NCI-H524 (cell line): ENCODE measurements at regions not wholly inside any gene's neighbourhood (a gene's known extent, or its start where the extent isn't known, plus 50 kb on each side); places are given as distances from the start of the nearest gene placed in this dataset.

ENCODE experiments used
- DNase-seq, 2 experiments: peaks; one replicate each; lab custom pipeline; 2025; lab: John Stamatoyannopoulos, UW

DNA sequence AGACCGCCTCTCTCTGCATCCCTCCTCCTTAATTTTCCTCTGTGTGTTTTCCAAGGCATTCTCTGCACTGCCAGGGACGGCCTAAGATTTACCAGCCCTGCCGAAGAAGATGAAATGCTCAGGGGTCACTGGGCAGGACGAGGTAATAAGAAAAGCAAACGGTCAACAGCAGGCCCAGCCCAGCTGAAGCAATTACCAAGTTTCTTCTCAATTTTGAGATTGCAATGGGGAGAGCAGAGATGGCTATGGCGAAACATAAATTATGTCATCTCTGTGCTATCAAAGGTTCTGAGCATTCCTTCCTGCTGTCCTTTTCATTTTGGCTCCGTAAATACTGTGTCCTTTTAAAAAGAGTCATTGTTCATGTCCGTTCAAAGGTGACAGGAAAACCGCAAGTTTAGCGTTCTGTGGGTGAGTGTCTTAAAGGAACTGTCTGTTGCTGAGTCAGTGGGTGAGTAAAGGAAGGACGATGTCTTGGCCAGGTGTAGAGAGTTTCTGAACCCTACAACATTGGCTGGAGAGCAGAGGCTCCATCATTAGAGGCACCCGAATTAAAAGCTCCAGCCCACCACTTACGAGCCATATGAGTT is 753.9 kb upstream of the EEF2KMT start:
- DNase-seq: no peak

DNA sequence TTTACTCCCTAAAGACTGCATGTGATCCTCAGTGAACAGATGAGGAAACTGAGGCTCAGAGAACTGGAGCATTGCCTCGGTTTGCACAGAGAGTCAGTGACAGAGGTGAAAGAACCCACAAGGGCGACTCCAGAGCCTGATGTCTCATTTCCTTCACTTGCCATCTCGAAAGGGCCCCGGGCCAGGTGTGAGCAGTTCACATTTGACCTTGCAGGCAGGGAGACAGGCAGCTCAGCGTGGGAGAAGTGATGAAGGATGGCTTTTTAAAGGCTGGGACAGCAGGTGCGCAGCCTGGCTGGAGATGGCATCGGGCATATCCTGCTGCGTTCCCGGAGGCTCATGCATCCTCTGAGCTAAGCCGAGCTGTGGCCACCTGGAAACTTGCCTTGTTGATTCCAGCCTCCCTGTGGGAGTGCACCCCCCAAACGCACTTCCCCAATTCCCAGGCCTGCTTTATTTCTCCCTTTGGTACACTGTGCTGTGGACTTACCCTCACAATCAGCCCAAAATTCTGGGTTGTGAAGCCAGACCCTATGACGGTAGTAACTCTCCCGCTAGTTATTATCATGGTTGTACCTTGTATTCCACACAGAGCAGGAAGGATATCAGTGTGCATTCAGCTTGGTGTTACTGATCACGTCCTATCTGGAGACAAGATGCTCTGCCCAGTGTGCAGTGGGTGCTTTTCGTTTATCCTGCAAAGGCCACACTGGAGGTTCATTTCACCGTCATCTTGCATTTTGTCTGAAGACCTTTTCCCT is 753.2 kb upstream of the EEF2KMT start:
- DNase-seq: no peak

DNA sequence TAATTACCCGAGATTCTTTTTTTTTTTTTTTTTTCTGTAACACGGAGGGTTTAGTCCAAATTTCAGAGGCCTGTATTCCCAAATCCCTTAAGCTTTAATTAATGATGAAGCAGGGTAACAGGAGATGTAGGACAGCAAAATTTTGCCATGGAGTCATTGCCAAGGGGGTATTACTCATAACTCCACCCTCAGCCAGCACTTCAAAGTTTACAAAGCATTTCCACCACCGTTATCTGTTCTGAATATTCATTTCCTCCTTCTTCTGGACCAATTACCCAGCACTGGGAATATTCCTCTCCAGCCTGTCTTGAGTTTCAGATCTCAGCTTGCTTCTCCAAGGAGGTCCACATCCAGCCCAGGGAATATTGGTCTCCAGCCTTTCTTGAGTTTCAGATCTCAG is 747.5 kb upstream of the EEF2KMT start:
- DNase-seq: no peak

DNA sequence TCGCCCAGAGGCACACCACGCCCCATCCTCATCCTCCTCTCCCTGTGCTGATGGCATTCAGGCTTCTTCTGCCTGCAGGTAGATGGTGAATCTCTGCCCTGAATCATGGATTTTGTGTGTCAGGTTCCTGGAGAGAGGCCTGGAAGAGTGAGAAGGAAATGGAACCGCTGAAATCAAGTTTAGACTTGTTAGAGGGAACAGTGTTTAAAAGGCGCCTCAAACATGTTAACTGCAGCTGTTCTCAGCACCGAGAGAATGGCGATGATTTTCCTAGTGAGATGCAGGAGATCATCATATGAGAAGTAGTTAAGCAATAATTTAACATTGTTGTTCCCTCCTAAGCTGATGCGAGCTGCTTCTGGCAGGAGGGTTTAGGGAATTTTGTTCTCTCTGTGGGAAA is 744.4 kb upstream of the EEF2KMT start:
- DNase-seq: no peak

DNA sequence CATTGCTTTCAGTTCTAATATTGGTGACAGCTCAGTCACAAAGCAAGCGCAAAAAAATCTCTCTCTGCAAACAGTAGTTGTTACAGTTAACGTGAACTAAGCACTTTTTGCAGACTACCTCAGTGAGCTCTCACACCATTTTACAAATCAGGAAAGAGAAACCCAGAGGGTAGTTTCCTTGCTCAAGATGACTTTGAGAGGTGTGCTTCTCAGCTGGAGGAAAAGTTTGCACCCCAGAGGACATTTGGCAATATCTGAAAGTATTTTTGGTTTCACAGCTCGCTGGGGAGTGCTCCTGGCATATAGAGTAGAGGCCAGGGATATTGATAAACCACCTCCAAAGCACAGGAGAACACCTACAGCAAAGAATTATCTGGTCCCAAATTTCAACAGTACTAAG is 741.1 kb upstream of the EEF2KMT start:
- DNase-seq: no peak

DNA sequence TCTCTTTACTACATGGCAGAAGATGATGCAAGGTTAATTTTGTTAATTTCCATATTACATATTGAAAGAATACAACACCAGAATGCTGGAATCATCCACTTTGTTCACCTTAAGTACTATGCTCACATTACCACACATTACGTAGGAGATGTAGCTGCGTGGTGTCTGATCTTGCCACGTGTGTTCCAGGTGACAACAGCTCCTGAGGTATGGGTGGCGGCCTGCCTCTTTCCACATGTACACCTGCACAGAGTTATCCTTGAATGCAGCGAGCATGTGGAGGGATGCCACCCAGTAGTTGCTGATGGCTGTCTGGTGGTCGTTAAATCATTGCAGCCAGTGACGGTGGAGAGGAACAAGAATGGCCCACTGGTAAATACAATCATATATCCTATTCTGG is 740.5 kb upstream of the EEF2KMT start:
- DNase-seq: no peak

DNA sequence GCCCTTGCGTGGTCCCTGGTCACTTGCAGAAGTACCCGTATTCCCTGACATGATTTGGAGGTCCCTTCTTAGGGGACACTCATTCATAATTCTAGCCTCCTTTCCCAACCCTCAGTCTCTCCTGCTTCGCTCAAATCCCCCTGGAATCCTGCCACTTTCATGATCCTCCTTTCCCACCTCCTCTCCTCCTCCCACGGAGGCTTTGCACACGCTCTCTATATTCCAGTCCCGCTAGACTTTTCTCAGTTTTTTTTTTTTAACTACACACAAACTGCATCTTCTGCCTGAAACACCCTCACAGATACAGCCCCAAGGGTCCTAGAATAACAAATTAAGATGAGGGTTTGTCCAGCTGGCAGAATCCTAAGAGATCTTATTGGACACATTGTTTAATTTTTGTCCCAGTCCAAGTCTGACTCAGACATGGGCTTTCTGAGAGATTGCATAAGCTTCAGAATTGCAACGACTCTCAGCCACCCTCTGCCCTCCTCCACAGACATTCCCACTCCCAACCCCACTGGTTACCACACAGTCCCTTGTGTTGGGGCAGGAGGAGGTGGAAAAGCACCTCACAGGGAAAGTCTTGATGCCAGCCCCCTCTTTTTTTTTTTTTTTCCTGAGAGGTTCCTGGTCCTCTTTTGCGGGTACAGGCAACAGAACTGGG is 739.5 kb upstream of the EEF2KMT start:
- no peak for DNase-seq

DNA sequence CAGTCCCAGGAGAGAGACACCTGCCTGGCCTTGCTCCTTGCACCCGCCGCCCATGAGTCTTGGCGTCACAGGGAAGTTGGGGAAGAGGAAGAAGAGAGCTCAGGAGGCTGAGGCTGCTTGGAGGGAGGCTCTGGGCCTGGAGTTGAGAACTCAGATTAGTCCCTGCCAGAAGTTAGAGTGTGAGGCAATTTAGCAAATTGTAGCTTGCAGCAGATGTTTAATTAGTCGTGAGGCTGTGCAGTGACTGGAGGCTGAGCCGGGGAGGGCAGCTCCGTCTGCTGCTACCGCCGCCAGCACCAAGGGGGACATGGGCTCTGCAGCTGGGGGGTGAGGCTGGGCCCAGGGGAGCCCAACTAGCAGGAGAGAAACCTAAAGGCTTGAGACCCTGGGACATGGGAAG is 738.3 kb upstream of the EEF2KMT start:
- no peak for DNase-seq

DNA sequence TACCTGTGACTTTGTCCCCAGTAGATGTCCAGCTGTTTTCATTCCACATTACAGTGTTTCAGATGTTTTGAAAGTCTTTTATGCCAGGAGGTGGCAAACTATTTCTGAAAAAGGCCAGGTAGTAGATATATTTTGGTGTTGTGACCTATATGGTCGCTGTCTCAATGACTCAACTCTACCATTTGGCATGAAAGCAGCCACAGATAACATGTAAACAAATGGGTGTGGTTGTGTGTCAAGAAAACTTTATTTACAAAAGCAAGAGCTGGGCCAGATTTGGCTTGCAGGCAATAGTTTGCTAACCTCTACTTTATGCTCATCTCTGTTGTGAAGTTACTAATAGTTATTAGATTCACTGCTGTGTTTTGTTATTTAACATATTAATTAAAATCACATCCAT is 728.7 kb upstream of the EEF2KMT start:
- DNase-seq: no peak

DNA sequence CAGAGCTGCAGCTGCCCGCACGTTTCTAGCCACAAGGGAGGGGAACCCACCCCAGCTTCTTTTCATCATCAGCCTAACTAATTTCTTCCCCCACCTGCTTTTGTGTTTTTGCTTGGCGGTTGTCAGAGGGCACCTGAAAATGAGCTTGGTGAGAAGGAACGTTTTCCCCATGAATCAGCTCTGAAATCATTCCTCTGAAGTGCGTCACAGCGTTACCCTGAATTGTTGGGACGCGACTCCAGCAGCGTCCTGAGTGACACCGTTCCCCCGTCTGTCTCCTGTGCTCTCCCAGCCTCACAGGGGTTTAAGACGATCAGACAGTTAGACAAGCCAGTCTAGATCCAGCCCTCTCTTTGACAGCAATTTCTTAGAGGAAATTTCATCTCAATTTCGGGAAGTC is 722.9 kb upstream of the EEF2KMT start:
- no peak for DNase-seq

DNA sequence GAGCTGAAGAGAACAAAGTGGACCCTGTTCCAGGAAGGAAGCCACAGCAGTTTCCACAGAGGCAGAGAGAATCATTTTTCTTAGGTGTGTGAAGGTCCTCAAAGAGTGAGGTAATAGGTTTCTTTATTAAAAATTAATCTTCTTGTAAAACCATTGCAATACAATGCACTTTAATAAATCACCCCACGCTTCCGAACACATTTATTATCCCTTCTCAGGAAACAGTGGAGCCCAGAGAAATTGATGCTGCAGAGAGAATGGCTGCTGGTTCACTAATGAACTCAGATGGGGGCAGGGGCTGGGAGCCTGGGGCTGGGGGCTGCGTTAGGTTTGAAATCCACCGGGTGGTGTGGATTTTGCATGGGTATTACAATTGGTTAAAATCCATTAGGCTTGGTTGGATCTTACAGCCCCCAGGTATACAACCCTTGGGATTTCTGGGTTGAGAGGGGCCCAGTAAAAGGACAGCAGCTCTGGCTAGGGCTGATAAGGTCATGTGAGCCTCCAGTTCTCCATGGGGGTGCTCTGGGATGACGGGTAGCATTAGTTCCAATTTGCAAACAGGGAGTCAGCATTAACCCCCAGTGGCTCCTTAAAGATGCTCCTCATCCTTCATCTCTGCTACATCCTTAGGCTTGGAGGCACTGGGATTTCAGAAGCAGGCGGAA is 718.1 kb upstream of the EEF2KMT start:
- DNase-seq: no peak

DNA sequence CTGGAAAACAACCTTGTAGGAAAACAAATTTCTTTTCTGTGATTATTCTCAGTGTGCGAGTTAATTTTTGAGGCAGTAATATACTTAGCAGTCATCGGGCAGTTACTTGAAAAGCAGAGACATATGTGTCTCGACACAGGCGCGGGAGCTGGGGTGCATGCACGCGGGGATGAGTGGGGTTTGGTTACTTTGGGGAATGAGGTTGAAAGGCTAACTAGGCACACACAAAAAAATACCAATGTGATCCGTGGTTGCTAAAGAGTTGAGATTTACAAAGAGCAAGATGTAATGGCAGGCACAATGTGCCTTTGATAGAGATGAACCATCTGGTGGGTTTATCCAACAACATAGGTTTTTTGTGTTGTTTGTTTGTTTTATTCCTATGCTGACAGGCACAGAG is 703.8 kb upstream of the EEF2KMT start:
- no peak for DNase-seq

DNA sequence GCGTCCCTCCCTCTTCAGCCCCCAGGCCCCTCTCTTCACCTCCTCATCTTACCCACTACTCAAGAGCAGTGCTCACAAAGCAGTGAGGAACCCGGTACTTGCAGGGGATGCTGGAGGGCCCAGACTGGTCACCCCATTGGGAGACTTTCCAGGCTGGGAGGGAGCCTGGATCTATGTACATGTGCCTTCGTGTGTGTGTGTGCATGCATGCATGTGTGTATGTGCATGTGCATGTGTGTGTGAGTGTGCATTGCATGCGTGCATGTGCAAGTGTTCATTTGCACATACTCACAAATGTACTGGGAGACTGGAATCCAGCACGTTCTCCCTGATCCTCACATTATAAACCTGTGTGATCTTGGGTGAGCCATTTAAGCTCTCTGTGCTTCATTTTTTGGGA is 696.0 kb upstream of the EEF2KMT start:
- DNase-seq: no peak

DNA sequence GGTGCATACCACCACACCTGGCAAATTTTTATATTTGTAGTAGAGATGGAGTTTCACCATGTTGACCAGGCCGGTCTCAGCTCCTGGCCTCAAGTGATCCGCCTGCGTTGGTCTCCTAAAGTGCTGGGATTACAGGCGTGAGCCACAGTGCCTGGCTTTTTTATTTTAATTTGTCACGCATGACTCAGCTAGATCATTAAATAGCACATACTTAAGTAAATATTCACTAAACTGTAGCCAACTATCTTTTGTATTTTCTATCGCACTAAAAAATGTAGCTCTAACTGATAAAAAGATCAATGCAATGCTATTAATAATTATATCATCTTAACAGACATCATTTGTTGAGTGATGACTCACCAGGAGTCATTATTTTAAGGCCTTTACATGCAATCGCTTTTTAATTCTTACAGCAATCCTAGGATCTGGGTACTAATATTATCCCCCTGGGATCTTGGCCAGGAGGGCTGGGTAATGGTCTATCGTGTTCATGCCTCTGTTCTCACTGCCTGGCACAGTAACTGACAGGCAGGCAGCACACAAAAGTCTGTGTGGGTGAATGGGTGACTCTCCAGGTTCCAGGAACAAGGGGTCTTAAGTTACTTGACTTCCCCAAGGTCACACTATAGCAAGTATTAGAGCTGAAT is 693.5 kb upstream of the EEF2KMT start:
- no peak for DNase-seq

DNA sequence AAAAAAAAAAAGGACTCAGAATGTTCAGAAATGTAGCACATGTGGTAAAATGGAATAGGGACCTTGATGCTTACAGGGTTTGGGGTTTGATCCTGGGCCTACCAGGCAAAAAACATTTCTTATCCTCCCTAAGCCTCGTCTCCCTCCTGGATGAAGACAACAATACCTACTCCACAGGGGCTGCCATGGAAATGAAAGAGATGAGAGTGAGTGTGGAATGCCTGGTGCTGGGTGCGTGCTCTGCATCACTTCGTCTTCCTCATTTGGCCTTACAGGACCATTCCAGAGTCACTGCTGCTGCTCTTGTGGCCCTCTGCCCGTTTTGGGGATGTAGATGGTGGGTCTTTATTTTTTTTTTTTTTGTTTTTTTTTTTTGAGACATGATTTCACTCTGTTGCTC is 692.9 kb upstream of the EEF2KMT start:
- DNase-seq: no peak

DNA sequence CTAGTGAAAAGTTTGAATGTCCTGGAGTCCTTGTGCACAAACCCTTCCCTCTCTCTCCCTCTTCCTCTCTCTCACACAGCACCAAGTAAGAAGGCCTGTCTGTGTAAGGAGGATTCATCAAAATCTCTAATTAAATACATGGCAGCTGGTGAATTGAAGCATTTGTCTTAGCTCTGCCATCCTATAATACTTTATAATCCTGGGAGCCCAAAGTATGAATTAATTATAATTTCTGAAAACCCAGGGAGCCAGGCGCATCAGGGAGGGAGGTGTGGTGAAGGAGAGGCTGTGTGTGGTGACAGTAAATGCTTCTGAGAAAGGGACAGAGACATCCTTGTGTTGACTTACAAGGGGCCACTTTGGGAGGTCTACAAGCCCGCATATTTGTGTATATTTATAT is 691.4 kb upstream of the EEF2KMT start:
- DNase-seq: no peak

DNA sequence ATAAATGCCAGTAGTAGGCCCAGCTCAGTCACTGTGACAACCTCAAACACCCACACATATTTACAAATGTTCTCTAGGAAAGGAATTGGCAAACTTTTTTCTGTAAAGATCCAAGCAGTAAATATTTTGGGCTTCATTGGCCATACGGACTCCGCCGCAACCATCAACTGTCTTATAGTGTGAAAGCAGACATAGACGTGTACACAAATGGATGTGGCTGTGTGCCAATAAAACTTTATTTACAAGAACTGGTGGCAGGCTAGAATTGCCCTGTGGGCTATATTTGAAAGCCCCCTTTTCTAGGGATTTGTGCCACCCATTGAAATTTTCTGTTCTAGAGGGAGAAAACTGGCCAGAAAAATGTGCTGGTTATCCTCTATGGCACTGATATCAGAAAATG is 683.8 kb upstream of the EEF2KMT start:
- DNase-seq: no peak

DNA sequence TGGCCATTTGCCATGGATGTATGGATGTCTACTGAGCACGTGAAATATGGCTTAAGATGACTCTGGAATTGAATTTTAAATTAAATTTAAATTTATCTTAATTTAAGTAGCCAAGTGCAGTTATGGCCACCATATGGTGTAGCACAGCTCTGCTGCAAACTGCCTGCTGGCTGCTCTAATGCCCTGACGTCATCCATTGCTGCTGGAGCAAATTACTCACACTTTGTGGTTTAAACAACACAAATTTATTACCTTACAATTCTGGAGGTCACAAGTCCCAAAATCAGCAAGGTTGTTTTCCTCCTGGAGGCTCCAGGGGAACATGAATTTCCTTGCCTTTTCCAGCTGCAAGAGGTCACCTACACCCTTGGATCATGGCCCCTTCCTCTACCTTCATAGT is 679.3 kb upstream of the EEF2KMT start:
- no peak for DNase-seq

DNA sequence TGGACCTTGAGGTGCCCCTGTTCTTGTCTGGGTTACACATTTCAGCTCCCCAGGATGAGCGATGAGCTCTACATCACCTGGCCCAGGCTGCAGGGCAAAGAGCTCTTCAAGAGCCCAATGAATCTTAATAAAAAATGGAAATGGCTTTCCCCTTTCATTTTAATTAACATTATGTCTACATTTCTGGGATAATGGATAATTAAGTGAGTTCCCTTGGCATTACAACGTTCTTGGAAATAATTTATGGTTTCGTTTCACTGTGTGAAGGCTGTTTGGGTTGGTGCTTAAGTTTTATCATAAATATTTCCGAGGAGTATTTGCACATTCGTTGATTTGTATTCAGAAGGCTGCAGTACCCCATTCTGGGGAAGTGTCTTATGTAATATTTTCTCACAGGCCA is 678.3 kb upstream of the EEF2KMT start:
- DNase-seq: no peak

DNA sequence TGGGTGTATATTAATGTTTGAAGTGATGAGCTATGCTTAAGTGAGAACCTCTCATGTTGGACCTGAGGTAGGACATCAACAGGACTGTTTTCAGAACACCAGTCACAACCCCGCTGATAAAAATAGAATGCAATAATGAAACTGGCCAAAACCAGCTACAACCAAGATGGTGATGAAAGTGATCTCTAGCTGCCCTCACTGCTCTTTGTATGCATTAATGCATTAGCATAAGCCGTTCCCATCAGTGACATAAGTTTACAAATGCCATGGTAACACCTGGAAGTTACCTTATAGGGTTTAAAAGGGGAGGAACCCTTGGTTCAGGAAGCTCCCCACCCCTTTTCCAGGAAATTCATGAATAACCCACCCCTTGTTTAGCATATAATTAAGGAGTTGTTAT is 672.5 kb upstream of the EEF2KMT start:
- DNase-seq: no peak

DNA sequence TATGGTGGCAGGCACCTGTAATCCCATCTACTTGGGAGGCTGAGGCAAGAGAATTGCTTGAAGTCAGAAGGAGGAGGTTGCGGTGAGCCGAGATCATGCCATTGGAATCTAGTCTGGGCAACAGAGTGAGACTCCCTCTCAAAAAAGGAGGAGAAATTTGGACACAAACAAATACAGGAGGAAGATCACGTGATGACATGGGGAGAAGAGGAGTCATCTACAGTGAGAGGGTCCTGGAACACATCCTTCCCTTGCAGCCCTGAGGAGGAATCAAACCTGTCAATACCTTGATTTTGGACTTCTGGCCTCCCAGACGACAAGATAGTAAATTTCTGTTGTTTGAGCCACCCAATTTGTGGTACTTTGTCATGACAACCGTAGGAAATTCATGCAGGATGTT is 671.9 kb upstream of the EEF2KMT start:
- no peak for DNase-seq

DNA sequence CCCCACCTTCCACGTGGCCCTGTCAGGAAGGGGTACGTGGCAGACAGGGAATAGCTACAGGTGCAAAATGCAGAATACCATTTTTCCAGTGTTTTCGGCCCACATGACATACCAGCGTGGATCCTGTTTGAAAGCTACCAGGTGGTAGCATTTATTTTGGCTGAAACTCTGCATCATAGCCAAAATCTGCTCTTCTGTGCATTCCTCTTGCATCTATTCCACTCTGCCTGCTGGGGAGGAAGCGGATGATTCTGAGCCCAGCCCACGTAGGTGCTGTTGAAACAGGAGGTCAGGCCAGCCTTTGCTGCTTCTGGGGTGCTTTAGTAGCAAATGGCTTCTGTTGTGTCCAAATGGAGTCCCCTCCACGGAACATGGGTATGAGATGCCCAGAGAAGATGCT is 670.9 kb upstream of the EEF2KMT start:
- DNase-seq: no peak

DNA sequence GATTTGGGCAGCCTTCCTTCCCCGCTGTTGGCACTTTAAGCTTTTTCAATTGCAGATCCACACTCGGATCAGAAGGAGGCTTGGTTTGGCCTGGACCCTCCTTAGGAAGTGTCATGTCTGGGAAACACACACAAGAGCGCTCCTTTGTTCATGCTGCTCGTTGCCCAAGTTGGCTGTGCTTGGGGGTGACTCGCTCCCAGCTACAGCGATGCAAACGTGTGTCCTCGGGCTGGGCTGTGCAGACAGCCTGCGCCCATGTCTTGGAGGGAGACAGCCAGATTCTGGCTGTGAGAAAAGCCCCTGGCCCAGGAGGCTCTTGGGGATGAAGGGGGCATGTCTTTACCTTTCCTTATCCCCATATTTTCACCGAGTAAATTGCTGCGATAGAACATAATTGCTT is 665.6 kb upstream of the EEF2KMT start:
- no peak for DNase-seq
